IMR-90 (cell line): ENCODE measurements at regions not wholly inside any gene's neighbourhood (a gene's known extent, or its start where the extent isn't known, plus 50 kb on each side); places are given as distances from the start of the nearest gene placed in this dataset.
A peak's percentile ranks its signal among the peaks of the same experiment; 100 is the strongest.

ENCODE experiments used
- ATAC-seq: fragments of 200-7000 bp; cut with Tn5 transposase; 2 replicates; pipeline ENCODE4 v1.9.1; 2020; ENCODE audit warnings: low read depth, mild to moderate bottlenecking, moderate library complexity
- BruUV-seq: library from RNA; stranded (reverse); fragments of 400-500 nt; replicated peaks from 2 replicates; lab custom pipeline; 2021; lab: Mats Ljungman, UMichigan
- CTCF ChIA-PET: fragments of 300-600 bp; formaldehyde crosslinking; extraction: SDS; loops from one replicate; lab custom pipeline; 2021; ENCODE audit warnings: antibody characterized with exemption; lab: Yijun Ruan, JAX
- POLR2A ChIA-PET: fragments of 300-600 bp; sonication (Branson Sonifier 250); formaldehyde crosslinking; loops from one replicate; lab custom pipeline; 2022; ENCODE audit warnings: antibody characterized with exemption; ENCODE audit not compliant: unreplicated experiment; lab: Charles Lee
- DNase-seq: peaks from one replicate; pipeline ENCODE4 v3.0.0; 2013
- H2AFZ ChIP-seq: replicated peaks from 2 replicates; pipeline ENCODE3; 2013; ENCODE audit warnings: low read length, mild to moderate bottlenecking; ENCODE audit not compliant: poor library complexity
- H2AK5ac ChIP-seq: 2 replicates; pipeline ENCODE4 v1.6.1; 2013; ENCODE audit warnings: low read depth, low read length, inconsistent platforms
- H2AK9ac ChIP-seq: replicated peaks from 2 replicates; pipeline ENCODE3; 2013; ENCODE audit warnings: mild to moderate bottlenecking, low read depth, low read length, moderate library complexity; ENCODE audit not compliant: poor library complexity
- H2BK120ac ChIP-seq: 2 replicates; pipeline ENCODE4 v1.6.1; 2013; ENCODE audit warnings: low read depth, low read length, inconsistent platforms
- H2BK15ac ChIP-seq: 3 replicates; pipeline ENCODE4 v1.6.1; 2013; ENCODE audit warnings: low read depth, low read length, inconsistent platforms
- H2BK20ac ChIP-seq: 2 replicates; pipeline ENCODE4 v1.6.1; 2013; ENCODE audit warnings: low read depth, mild to moderate bottlenecking, inconsistent platforms, low read length, moderate library complexity
- H2BK5ac ChIP-seq: 2 replicates; pipeline ENCODE4 v1.6.1; 2013; ENCODE audit warnings: mild to moderate bottlenecking, low read depth, low read length, inconsistent platforms; ENCODE audit not compliant: poor library complexity, severe bottlenecking
- H3K14ac ChIP-seq: replicated peaks from 2 replicates; pipeline ENCODE4 v1.6.1; 2013; ENCODE audit warnings: low read depth, low read length, inconsistent platforms
- H3K18ac ChIP-seq: 2 replicates; pipeline ENCODE4 v1.6.1; 2013; ENCODE audit warnings: low read depth, low read length, control low read depth
- H3K23ac ChIP-seq: 2 replicates; pipeline ENCODE4 v1.6.1; 2013; ENCODE audit warnings: low read depth, low read length, inconsistent platforms
- H3K27ac ChIP-seq: 2 replicates; pipeline ENCODE4 v1.5.1; 2013; ENCODE audit warnings: mild to moderate bottlenecking, control low read depth, low read length; ENCODE audit not compliant: insufficient read depth
- H3K27me3 ChIP-seq: 2 replicates; pipeline ENCODE4 v1.6.1; 2013; ENCODE audit warnings: low read length; ENCODE audit not compliant: control insufficient read depth, insufficient read depth
- H3K36me3 ChIP-seq: 2 replicates; pipeline ENCODE4 v1.6.1; 2013; ENCODE audit warnings: low read length, mixed read lengths; ENCODE audit not compliant: control insufficient read depth, insufficient read depth
- H3K4ac ChIP-seq: 2 replicates; pipeline ENCODE4 v1.6.1; 2013; ENCODE audit warnings: low read depth, low read length, inconsistent platforms
- H3K4me1 ChIP-seq: 2 replicates; pipeline ENCODE4 v1.6.1; 2013; ENCODE audit warnings: low read length, mixed read lengths; ENCODE audit not compliant: control insufficient read depth, insufficient read depth
- H3K4me2 ChIP-seq: 2 replicates; pipeline ENCODE4 v1.6.1; 2013; ENCODE audit warnings: low read depth, mild to moderate bottlenecking, control low read depth, low read length, moderate library complexity
- H3K4me3 ChIP-seq: 2 replicates; pipeline ENCODE4 v1.5.1; 2013; ENCODE audit warnings: low read depth, mild to moderate bottlenecking, control low read depth, low read length, moderate library complexity; ENCODE audit not compliant: insufficient read depth
- H3K56ac ChIP-seq: 2 replicates; pipeline ENCODE4 v1.6.1; 2013; ENCODE audit warnings: low read length, inconsistent platforms; ENCODE audit not compliant: insufficient read depth; ENCODE audit errors: extremely low read depth
- H3K79me1 ChIP-seq, 2 experiments: 2 replicates each; pipeline ENCODE4 v1.6.1; 2013; ENCODE audit warnings: low read length in 2 of 2, inconsistent platforms in 1 of 2, low read depth in 1 of 2
- H3K9ac ChIP-seq: 2 replicates; pipeline ENCODE4 v1.6.1; 2013; ENCODE audit warnings: low read depth, low read length, control low read depth
- H3K9me1 ChIP-seq: 2 replicates; pipeline ENCODE4 v1.6.1; 2013; ENCODE audit warnings: low read length, inconsistent platforms; ENCODE audit not compliant: insufficient read depth
- H3K9me3 ChIP-seq: 2 replicates; pipeline ENCODE4 v1.6.1; 2013; ENCODE audit warnings: low read length; ENCODE audit not compliant: control insufficient read depth, insufficient read depth
- H4K20me1 ChIP-seq: 2 replicates; pipeline ENCODE4 v1.6.1; 2013; ENCODE audit warnings: low read length, inconsistent platforms; ENCODE audit not compliant: insufficient read depth
- H4K5ac ChIP-seq: 2 replicates; pipeline ENCODE4 v1.6.1; 2013; ENCODE audit warnings: mild to moderate bottlenecking, low read depth, low read length, control low read depth
- H4K8ac ChIP-seq, 2 experiments: 2 replicates each; pipeline ENCODE4 v1.6.1; 2013; ENCODE audit warnings: low read depth in 2 of 2, low read length in 2 of 2, control low read depth in 1 of 2, inconsistent platforms in 1 of 2
- H4K91ac ChIP-seq: 2 replicates; pipeline ENCODE4 v1.6.1; 2013; ENCODE audit warnings: low read depth, low read length, inconsistent platforms; ENCODE audit not compliant: insufficient read depth
- BHLHE40 ChIP-seq: fragments of 150-350 bp; IDR thresholded peaks from 2 replicates; pipeline ENCODE4 v1.6.1; 2016; ENCODE audit warnings: mild to moderate bottlenecking, low read depth, low read length
- MXI1 ChIP-seq: IDR thresholded peaks from 2 replicates; pipeline ENCODE4 v1.6.1; 2012; ENCODE audit warnings: low read depth, mild to moderate bottlenecking, low read length, moderate library complexity, borderline replicate concordance
- NFE2L2 ChIP-seq: fragments of 150-350 bp; IDR thresholded peaks from 2 replicates; pipeline ENCODE4 v1.6.1; 2016; ENCODE audit warnings: low read depth, mild to moderate bottlenecking, low read length
- dilution Hi-C: fragments of 300-500 bp; cut with HindIII; formaldehyde crosslinking; loops from one replicate; pipeline ENCODE4 v1.14.3; 2018; ENCODE audit warnings: low sequenced_read_pairs; ENCODE audit not compliant: unreplicated experiment
- in situ Hi-C: fragments of 300-500 bp; cut with MboI; formaldehyde crosslinking; loops from 3 replicates; pipeline ENCODE4 v1.14.3; 2019; ENCODE audit warnings: low sequenced_read_pairs, inconsistent platforms, mixed read lengths
- intact Hi-C: fragments of 100-400 bp; cut with micrococcal nuclease; formaldehyde crosslinking; loops from 2 replicates; pipeline ENCODE4 v1.10.0; 2022
- TF ChIP-seq, protein P1 (sequence below): fragments of 150-350 bp; IDR thresholded peaks from 2 replicates; pipeline ENCODE4 v1.6.1; 2017; ENCODE audit warnings: mild to moderate bottlenecking, antibody characterized with exemption, low read length, low read depth

DNA sequence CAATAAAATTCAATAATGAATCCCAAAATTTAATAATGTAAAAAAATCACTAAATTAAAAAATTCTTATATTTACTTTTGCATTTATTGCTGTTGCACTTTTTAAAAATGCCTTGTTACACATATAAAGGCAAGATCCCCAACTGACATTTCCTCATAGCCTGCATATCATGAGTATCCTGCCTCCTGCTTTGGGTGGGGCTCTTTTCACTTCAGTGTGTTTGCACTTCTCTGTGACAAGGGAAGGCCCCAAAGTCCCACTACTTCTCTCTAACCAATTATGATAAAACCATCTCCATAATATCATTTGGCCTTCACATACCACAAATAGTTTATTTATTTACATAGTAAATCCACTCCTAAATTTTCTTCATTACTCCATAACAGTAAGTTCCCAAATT, 446.1 kb upstream of the MARCKS start:
- Histone ChIP-seq H2AK5ac (no peak overlapping the region), H4K20me1 (no peaks in the 10 kb centered on the region), H4K5ac (peak overlapping the region; percentile 73; the same call in 1 of the 2 replicates), H3K27me3 (no peaks in the 10 kb centered on the region), H3K4me1 (peaks cover 7% of the 10 kb centered on the region), H3K14ac (peak overlapping the region; percentile 50; the same call in 1 of the 2 replicates), H3K79me1 (no peaks in the 10 kb centered on the region), H2BK120ac (no peak overlapping the region), H3K27ac (no peak overlapping the region), H2BK20ac (peak overlapping the region; percentile 32; the same call in 1 of the 2 replicates), H3K36me3 (no peaks in the 10 kb centered on the region), H3K56ac (no peak overlapping the region), H2BK15ac (no peak overlapping the region), H3K4me3 (no peak overlapping the region), H4K8ac (peak overlapping the region in 1 of 2 experiments; percentile 49; a peak in 2 of 4 replicates), H3K9ac (no peak overlapping the region), H3K9me1 (no peaks in the 10 kb centered on the region; the same call in none of the 2 replicates), H3K23ac (no peak overlapping the region), H3K4ac (peak overlapping the region; percentile 31; the same call in 1 of the 2 replicates), H3K9me3 (no peaks in the 10 kb centered on the region), H4K91ac (0 out of 2 replicates have a peak overlapping the region, but pooled peaks have one; percentile 11), H2AK9ac (no peak overlapping the region), H2AFZ (no peak overlapping the region), H3K18ac (peak overlapping the region; percentile 52; the same call in 1 of the 2 replicates), H3K4me2 (no peak overlapping the region), H2BK5ac (no peak overlapping the region)
- CTCF ChIA-PET, result no interaction called here
- POLR2A ChIA-PET, result no interaction called here
- ATAC-seq (no peak), DNase-seq (no peak)
- dilution Hi-C loops, result no loop called here
- intact Hi-C loops, result loop anchor here (10.0 kb wide), 2 partner anchors 526 to 626 kb away; no protein-coding TSS in a partner anchor
- in situ Hi-C loops, result loop anchor here (10.0 kb wide), 1 partner anchor 444 kb away; the partner anchor contains the start of gene MARCKS
- no peak for TF ChIP-seq BHLHE40
- TF ChIP-seq, protein P1, sequence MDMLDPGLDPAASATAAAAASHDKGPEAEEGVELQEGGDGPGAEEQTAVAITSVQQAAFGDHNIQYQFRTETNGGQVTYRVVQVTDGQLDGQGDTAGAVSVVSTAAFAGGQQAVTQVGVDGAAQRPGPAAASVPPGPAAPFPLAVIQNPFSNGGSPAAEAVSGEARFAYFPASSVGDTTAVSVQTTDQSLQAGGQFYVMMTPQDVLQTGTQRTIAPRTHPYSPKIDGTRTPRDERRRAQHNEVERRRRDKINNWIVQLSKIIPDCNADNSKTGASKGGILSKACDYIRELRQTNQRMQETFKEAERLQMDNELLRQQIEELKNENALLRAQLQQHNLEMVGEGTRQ, result no peak
- no peak for TF ChIP-seq MXI1
- TF ChIP-seq NFE2L2, result no peak
- BruUV-seq, result no TSS peak
